ENCODE measurements at regions not wholly inside any gene's neighbourhood (a gene's known extent, or its start where the extent isn't known, plus 50 kb on each side); places are given as distances from the start of the nearest gene placed in this dataset.

DNA sequence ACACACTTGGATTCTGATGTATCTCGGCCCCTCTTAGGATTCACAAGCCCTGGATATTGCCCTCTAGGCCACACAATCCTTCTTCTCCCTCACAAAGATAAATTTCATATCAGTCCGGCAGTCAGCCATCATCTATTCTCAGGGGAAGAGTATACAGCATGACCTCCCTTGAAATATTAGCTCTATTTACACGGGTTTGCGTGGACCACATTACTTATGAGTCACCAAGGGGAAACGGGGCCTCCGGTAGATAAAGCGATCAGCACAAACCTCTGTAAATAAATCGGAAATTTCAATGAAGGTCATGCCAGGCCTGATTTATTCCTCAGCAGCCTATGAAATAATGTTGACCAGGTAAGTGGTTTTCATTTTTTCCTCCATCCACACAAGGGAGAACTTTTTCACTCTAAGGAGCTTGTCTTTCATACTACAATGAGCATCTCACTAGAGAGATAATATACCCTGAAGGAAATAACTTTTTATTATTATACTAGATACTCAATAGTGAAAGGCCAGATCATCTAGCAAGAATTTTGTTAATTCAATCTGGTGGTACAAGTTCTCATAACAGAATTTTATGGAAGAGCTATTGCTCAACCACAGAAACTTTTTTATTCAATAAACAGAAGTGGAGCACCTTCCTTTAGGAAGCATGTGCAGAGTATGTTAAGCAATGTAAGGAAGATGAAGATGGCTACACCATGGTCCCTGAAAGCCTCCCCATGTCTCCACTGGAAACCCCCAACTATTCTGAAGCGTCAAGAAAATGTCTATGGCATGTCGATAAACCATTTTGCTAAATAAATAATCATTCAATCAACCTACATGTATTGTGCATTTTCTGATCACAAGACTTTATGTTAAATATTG is 125.2 kb upstream of the PIK3C3 start:
- no peak for DNase-seq

DNA sequence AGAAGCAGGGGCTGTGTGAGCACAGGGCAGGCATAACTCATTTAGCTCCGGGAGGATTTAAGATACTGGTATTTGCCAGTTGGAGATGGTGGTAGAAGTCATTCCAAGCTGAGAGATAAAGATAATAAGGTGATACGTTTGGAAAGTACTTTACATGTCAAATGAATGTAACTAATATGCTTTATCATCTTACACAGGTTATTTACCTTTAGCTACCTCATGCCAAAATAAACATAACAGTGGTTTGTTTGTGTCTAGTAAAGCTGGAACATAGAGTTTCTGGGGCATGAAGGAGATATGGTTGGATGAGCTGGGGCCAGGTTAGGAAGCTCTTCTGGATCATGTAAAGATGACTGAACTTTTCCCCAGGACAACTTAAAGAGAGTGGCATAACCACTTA is 126.9 kb upstream of the PIK3C3 start:
- DNase-seq = no peak

DNA sequence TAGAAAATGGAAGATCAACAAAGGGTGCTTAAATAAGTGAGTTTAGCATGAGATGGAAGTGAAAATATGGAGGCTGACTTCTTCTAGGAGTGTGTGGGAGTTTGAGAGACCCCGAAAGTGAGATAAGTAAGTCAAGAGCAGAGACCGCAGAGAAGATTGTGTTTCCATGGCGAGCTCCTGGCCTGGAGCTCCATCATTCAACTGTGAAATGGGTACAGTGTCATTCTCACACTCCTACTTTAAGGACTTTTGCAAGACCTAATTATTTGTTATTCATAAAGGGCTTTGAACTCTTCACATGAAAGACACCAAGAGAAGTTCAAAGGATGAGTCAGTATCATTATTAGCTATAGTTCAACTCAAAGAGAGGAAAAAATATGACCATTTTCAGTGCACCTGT is 134.2 kb upstream of the PIK3C3 start:
- DNase-seq = no peak

DNA sequence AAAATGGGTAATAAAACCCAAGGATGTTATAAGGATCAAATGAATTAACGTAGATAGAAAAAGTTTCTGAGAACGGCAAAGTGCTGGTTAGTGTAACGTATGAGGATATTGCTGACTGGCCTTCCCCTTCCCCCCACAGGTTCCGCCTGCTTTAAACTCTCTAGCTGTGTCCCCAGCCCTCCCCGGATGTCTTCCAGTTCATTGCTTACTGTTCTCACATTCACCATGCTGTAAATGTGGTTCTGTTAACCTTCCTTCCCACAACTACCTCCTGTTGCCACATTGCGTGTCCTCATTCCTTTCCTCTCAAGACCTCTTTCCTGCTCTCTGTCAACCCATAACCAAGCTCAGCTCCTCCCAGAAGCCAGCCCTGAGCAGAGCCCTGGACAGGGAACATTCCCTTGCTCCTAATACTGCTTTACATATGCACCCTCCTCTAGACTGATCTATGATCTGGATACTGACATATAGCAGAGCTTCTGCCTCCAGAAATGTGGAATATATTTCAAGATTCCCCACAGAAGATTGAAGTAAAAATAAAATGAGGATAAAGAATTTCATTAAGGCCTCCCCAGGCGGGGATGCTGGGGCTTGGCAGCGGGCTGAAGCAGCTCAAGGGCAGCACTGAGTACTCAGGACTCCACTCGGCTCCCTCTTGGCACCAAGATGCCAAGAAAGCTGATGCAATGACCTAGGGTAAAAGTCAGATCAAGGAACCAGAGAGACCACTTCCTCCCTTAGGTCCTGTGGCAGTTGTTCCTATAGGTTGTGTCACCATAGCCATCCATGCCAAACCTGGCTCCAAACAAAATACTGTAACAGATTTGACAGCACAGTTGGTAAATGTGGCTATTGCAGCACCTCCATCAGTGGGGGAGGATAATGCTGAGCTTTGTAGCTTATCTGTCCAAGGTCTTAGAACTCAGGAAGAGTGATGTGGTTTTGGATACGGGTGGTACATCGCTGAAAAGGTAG is 136.4 kb upstream of the PIK3C3 start:
- DNase-seq = no peak

DNA sequence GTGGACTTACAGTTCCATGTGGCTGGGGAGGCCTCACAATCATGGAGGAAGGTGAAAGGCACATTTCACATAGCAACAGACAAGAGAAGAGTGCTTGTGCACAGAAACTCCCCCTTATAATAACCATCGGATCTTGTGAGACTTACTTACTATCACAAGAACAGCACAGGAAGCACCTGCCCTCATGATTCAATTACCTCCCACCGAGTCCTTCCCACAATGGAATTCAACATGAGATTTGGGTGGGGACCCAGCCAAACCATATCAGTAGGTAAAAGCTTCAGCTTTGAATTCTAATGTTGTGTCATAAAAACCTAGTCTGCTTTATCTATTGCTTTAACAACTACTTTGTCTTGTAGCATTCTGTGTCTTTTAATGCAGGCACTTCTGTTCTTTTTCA is 140.4 kb upstream of the PIK3C3 start:
- DNase-seq = no peak

DNA sequence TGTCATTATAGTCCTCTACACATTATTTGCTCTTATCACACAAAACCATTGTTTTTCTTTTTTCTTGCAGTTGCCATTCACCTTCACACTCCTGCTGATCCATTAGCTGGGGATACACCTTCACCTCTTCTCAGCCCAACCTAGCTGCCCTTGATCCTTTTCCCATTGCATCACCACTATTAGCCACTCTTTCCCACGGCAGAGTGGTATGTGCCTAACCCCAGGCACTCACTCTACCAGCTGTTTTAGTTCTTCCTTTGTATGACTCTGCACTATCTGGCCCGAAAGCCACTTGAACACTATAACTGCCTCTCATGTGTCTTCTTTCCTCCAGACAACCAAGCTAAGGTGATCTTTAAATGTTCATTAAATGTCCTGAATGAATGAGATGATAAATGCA is 145.4 kb upstream of the PIK3C3 start:
- no peak for DNase-seq

DNA sequence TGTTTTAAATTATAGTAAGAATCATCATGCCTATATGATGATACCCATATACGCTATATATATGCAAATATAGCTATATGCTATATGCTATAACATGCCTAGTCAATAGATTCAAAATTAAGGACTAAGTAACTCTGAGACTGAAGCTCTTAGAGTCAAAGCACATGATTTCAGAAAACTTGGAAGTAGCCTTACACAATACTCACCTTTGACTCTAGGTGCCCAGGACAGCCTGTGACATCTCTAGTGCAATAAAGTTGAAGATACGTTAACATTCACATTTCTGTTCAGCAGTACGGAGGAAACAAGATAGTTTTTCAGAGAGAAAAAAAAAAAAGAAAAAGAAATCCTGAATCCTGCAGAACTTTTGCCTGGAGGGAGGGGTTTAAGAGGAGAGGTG is 149.7 kb upstream of the PIK3C3 start:
- DNase-seq = no peak

DNA sequence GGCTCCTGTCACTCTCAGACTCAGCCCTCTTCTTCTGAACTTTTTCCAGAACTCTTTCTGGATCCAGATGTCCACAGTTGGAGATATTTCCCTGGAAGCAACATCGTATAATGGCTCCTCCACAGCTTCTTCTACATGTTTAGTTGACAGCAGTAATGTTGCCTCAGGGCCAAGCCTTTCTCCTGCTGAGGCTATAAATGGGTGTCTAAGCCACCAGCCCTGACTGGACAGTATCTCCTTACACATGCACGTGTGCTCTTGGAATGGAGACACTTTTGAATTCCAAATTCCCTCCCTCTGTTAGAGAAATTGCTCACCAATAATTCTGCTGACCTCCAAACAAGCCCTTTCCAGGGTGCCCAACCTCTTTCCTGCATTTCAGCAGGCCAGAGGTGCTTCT is 156.2 kb upstream of the PIK3C3 start:
- no peak for DNase-seq

DNA sequence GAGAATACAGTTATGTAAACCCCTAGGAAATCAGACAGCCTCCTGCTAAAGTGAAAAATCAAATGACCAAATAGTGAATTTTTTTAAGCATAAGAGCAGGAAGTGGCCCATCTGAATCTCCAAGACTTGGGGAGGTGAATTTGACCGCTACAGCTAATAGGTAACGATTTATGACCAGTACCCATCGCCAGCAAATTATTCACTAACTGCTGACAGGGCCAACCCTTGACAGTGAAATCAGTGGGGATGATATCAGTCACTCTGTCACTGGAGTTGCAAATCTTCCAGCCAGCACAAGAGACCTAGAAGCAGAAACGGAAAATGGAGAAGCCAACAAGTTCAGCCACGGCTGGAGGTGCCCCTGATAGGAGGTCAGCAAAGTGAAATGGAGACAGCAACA is 164.3 kb upstream of the PIK3C3 start:
- no peak for DNase-seq

DNA sequence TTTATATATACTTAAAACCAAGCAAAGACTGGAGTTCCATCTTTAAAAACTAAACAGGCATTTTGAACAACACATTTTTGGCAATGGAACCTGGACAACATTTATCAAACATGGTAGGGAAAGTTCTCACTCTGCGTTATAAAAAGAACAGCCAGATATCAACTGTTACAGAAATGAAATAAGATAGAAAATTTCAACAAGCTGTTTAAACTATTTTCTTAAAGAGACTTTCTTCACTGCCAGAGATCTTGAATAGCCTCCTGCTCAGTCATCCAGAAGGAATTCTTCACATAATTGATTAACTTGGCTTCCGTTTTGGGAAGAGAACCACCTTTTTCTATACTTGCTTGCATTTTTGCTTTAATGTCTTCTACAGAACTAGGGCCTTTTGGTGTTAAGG is 166.0 kb upstream of the PIK3C3 start:
- no peak for DNase-seq

DNA sequence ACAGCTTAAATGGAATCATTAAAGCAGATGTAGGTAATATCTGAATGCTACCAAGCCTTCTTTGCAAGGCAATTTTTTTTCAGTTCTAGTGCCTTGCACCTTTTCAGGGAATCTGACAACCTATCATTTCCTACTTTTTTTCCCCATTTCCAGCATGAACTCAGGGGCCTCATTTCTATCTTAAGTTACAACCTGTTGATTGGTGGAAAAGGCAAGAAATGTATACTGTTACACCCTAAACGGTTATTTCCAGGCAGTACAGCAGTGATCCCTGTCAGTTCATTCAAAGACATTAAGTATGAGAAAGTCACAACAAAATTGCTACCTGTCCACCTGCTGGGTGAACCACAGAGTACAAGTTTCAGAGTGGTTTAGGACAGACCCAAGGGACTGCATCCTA is 171.2 kb upstream of the PIK3C3 start:
- DNase-seq = no peak

DNA sequence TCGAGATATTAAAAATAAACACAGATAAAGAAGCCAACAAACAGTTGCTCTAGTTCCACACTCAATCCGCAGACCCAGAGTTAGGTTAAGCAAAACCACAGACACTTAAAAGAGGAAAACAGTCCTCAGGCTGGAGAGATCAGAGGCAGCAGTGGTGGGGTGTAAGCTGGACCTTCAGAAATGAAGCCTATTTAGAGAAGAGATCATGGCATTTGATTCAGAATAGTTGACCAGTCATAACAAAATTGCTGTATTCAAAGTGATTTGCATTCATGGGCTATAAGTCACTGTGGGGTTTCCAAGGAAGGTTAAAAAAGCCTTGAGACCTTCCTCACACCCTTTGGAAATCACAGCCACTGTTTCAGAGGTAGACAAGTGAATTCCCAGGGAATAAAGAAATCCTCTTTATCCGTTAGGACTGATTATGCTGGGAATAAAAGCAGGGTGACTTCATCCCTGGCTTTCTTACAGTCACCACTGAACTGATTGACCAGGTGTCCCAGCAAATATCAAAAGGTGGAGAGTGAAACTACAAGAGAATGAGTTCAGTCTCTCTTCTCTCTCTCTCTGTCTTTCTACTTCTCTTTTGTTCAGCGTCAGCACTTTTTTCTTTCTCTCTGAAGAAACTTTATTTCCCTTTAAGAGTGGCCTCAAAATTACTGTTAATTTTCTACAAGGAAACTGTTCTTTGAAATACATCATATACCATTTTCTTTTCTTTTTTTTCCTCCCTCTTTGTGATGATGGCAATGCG is 171.8 kb upstream of the PIK3C3 start:
- no peak for DNase-seq

DNA sequence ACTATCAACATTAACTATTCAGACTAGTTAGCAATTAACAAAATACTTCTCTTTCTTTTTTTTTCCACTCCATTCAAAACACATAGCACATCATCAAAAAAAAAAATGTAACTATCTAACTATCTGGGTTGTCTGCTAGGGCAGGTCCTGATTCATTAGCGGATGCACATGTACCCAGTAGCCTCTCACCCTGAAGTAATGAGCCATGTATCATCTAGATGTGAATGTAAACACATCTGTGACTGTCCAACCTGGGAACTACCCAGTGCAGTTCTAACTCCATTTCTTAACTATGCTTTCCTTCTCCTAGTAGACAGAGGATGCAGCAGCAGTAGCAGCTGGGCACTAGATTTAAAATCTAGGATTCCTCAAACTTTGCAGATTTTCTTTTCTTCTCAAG is 183.1 kb upstream of the PIK3C3 start:
- no peak for DNase-seq

DNA sequence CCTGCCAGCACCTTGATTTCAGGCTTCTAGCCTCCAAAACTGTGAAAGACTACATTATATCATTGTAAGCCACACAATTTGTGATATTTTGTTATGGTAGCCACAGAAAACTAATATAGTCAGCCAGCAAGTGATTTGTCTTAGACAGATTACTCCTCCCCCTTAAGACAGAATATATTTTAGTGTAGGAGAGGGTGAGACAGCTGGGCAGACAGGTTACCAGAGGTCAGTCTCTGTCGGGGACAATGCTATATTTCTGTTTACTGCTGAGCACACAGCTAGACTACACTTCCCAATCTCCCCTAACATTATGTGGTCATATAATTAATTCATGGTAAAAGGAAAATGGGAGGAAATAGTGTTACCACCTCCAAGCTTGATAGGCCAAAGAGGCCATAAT is 185.8 kb upstream of the PIK3C3 start:
- no peak for DNase-seq

DNA sequence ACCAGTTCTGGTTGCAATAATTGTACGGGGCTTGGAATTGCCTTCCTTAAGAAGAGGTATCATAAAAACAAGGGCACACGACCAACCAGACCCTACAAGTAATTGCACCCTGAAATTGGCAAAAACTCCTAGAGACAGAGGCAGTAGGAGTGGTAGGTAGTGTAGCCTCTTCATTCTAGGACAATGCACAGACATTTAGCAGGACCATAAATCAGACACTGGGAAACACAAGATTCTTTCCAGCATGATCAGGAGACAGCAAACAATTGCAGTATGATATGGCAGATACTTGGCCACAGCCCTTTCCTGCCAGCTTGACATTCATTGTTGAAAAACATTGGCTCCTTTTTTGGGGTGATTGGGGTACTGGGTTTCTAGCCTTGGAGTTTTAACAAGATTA is 186.6 kb upstream of the PIK3C3 start:
- DNase-seq = no peak

DNA sequence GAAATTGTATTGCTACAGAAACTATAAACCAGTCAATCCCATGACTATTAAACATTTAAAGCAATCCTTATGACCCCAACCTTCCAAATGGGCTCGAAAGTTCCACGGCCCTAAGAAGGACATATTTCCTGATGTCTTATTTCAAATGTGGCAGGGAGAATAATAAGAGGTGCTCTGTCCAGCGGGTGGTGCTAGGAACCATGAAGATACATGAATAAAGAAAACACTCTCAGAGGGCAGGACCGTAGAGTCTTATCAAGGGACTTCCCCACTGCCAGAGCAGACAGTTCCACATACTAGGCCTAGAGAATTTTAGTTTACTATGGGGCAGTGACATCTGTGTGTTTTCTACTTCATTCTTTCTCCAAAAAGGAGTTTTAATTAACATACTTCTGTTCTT is 187.1 kb upstream of the PIK3C3 start:
- DNase-seq = no peak

DNA sequence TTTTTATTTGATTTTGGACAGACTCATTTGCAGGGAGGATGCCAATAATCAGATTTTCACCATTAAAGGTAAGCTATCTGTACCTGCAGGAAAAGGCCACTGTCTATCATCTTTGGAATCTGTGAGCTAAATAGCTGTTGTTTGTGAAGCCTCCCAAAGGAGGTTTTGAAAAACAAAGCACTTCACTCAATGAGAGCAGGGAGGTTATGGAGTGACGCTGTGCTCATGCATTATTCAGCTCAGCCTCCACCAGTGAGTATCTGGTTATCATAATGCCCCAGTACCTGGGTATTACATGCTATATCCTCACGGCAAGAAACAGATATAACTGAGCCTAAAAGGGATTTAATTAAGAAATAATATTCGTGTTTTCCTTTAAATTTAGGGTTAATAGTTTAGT is 189.6 kb upstream of the PIK3C3 start:
- DNase-seq = no peak

DNA sequence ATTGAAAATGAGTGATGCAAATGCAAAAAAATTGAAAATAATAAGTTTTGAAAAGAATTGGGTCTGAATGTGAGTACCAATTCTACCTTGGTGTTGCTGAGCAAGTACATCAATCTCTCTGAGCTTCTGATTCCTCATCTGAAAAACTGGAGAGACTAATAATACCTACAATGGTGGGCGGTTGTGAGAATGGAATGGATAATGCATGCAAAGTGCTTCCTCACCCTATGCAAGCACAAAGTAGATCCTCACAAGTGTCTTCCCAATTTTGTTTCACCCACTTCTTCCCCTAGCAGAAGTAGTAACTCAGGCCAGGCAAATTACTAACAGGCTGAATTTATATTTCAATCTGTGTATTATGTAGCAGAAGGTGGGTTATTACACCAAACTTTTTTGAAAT is 191.7 kb upstream of the PIK3C3 start:
- DNase-seq = no peak

DNA sequence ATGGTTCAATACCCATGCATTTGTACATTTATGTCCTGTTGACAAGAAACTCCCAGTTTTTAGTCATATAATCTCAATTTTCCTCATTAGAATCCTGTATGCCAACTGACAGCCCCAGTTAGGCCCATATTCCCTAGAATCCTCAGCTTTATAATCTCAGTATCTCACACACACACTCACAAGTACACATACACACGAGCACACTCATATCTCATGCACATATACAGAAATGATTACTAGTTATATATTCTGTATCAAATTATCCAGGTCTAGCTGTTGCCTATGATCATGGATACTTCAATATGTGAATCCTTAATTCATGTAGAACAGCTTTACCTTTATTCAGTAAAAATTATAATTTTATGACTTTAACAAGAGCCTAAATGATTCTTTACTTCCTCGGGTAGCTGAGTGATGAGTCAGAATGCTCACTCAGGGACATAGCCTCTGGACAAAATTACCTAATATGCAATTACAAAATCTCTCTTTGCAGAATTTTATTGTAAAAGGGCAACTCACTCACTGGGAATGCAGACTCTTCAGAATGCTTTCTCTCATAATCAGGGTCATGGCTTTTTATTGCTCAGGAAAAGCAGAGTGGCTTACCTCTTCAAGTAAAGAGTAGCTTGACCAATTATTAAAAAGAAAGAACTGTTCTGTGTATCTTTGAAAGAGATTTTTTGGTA is 193.6 kb upstream of the PIK3C3 start:
- DNase-seq = no peak

DNA sequence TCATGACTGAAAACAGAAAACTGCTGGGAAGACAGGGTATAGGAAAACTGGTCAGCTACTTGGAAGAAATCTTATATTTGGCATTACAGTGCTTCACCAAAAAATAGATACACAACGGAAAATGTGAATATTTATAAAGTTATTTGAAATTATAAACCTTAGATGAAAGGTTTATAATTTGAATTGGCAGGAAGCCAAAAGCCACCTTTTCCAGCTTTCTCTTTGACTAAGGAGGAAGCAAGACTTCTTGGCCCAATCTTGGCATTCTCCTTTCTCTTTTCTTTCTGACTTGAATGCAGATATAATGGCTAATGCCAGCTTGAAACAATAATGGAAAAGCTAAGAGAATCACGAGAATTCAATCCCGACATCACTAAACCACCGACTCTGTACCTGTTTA is 196.5 kb upstream of the PIK3C3 start:
- DNase-seq = no peak

DNA sequence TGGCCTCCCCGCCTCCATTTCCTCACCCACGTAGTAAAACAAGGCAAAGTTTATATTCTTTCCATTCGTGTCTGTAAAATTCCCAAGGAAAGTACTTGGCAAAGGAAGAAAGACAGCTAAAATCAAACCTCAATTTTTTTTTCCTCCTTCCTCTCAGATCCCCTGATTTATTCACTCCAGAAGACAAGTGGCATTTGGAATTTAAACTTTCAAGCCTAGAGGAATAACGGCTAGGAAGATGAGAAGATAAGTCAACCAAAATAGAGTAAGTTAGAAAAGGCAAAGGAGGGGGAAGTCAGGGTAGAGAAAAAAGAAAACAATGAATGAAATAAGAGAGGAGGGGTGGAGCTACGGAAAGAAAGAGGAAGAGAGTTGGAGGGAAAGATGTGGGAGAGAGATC is 198.9 kb upstream of the PIK3C3 start:
- no peak for DNase-seq

DNA sequence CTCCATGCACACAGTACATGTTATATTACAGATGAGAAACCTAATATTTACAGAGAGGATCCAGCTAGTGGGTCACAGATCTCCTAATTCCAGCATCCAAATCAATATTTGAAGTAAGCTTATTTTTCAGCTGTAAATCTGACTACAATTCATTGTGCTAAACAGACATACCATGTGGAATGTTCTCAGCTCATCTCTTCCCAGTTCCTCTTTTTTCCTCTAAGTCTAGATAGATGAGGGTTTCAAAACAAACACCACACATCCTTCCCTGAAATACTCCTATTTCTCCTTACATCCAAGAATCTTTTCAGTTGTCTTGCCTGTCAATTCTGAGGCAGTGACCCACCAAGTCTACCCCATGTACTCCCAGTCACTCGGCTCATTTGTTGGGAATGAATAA is 200.7 kb upstream of the PIK3C3 start:
- DNase-seq = no peak

DNA sequence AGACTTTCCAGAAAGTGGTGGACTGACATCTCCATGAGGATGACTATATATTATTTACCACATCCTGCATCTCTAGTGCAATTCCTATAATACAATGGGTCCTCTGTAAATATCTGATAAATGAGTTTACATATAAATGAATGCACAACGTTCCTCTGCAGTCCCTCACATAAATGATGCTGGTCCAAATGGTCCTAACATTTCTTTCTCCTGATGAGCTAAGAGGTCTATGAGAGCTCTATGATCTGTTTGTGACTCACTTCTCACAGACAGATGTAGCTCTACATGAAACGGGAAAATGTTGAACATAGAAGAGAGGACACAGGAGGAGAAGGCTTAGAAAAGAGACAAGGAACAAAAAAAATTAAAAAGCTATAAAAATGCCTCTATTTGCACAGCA is 201.2 kb upstream of the PIK3C3 start:
- no peak for DNase-seq
